Activated CD4-positive, CD25-positive, alpha-beta regulatory T cell (primary cell): ENCODE measurements at regions not wholly inside any gene's neighbourhood (a gene's known extent, or its start where the extent isn't known, plus 50 kb on each side); places are given as distances from the start of the nearest gene placed in this dataset.

Experiments used
- DNase-seq, 4 experiments: peaks; one replicate each; lab custom pipeline; 2025; lab: John Stamatoyannopoulos, UW

DNA sequence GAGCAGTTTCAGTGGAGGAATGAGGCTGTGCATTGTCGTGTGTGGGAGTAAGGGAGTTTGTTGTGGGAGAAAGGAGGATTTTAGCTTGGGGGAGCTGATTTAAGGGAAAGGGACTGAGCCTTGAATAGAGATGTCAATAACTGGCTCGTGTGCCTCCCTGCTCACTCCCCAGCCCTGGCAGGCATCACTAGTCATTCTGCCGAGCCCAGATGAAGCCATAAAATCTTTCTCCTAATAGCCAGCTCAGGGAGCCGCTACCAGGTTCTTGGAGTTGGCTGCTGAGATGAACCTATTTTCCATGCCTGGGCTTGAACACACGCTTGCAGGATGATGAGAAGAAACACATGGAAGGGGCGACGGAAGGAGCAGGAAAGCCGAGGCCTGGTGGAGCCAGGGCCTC is 65.0 kb upstream of the POU3F1 start:
- DNase-seq: no peak

DNA sequence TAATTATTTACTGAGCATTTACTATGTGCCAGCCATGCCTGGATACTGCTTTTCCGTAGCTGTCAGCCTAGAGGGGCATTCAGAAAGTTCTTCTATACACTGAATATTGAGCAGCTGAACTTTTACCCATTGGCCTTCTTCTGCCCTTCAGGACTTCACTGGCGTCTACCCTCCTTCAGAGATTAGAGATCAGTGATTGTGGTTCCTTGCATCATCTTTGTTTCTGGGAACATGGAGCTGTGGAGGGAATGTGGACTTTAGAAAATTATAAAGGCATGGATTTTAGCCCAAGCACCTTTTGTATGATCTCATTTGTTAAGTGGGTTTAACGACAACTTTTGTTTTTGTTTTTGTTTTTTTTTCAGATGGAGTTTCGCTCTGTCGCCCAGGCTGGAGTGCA is 58.7 kb upstream of the POU3F1 start:
- DNase-seq: no peak

DNA sequence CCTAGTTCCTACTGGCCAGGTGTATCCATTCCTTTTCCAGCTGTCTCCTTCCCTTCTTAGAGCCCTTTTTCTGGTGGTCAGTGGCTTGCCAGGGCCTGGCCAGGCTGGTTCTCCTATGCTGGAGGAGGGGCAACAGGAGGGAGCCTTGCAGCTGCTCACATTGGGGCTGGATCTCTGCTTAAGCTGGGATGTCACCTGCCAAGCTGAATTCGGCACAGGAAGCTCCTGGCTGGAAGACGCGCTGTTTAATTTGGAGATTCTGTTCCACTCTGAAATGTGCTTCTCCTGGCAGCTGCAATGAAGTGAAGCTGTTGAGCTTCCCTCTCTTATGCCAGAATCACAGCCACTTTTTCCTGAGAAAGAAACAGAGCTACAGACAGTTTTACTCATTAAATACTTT is 56.0 kb upstream of the POU3F1 start:
- no peak for DNase-seq

DNA sequence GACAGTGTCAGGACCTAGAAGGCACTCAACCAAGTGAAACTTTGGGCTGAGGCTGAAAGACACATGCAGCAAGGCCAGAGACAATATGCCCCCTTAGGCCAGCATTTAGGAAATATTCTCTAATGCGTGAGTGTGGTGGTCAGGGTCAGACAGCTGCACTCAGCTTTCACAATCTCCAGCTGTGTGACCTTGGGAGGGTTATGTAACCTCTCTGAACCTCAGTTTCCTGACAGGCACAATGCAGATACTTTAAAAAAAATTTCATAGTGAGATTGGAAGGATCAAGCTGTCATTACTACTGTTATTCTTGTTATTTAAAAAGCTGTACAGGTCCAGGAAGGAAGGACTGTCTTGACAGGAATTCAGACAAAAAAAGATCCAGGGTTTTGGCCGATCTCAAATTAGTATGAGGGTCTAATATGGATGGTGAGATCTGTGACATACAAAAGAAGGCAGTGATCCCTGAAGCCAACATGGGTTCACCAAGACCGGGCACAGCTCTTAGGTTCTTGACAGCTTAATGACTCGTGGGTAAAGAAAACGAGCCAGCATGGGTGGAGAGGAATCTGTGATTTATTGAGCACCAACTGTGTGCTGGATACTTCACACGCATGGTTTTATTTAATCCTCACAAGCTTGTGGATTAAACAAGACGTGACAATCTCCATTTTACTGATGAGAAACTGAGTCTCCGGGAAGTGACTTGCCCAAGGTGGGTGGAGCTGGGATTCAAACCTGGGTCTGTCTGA is 54.6 kb upstream of the POU3F1 start:
- no peak for DNase-seq

DNA sequence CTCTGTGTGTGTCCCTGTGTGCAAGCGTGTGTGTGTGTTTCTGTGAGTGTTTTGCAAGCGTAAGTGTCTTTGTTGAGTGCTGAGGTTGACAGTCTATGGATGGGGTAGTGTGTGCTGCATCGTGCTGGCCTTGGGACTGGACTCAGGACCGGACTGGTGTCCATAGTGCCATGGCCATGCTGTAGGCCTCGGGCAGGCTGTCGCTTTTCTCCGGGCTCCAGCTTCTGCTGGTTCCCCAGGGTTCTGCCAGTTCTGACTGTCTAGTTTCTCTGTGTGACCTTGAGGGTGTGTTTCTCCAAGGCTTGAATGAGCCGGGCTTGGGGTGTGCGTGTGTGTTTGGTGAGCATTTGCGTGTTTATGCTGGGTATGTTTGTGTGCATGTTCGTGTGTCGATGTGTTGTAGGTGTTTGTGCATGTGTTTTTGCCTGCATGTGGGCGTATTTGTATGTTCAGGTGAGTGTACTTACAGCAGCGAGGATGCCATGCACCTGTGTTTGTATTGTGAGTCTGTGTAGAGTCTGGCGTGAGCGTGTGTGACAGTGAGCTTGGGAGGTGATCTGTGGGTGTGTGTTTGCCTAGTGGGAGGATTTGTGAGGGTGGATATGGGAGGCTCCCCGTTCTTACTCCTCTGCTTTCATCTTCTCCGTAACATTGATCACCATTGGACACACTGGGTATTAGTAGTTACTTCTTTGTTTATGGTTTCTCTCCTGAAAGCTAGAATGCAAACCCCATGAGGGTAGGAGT is 51.7 kb upstream of the POU3F1 start:
- no peak for DNase-seq

DNA sequence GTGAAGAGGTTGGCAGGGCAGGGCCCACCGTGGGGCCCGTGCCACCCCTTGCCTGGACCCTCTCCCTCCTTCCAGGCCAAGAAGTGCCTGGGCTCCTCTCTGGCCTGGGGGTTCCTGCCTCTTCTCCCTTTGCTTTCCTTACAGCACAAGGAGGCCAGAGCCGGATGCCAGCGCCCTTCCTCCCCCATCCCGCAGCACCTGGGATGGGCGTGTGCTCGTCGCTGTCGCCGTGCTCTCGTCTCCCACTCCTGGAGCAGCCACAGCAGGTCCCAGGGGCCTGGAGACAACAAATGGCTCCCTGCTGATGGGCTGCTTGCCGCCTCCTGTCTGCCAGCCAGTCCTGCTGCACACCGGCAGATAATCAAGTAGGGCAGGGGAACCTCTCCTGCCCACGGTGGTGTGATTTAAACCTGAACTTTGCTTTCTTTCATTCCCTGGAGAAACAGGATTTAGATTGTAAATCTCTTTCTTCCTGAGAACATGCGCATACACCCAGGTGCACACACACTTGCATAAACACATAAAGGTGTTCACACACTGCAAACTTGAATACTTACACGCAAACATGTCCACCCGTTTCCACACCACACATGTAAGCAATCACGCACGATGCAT is 50.8 kb upstream of the POU3F1 start:
- DNase-seq: no peak
